HG02870 (cell line): ENCODE measurements at regions not wholly inside any gene's neighbourhood (a gene's known extent, or its start where the extent isn't known, plus 50 kb on each side); places are given as distances from the start of the nearest gene placed in this dataset.

Source experiments
- ATAC-seq: cut with Tn5 transposase; IDR thresholded peaks from one replicate; pipeline ENCODE4 v1.9.1; 2021; ENCODE audit warnings: mild to moderate bottlenecking, moderate library complexity; ENCODE audit not compliant: unreplicated experiment

DNA sequence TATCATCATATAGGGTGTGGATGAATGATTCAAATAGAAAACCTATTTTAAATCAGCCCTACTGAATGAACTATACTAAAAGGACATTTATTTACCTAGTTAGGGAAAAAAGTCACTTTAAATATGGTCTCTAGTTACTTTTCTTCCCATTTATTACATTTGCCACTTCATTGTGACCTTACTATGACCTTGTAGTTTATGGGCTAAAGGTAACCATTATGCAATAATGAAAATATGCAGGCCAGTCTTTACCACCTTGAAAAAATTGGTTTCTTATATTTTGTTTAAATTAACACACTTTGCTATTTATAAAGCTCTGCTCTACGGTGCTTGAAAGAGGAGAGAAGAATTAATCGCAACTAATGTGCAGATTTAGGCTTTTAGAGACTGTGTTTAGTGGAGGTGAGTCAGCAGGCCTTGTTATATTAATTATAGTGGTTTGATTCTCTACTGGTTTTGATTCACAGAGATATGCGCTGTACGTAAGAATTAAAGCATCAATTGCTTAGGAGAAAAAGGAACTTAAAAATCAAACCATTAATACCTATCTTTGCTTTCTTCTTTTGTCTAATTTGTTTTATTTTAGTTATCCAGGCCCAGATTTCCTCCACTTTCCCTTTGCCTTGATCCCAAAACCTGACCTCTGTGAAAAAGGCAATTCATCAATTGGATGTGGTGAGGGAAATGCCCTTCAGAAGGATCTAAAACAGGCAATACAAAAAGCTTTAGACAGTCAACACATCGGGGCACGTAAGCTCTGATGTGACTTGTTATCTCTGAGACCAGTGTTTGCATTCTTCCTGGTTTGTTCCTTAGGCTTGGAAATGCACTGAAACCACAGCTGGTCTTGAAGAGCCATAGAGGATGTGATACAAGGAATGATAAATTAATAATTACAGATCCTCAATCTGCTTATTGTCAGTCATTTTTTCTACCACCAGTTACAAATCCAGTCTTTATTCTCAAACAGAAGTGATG is 141.2 kb upstream of the HDAC9 start:
- no peak for ATAC-seq

DNA sequence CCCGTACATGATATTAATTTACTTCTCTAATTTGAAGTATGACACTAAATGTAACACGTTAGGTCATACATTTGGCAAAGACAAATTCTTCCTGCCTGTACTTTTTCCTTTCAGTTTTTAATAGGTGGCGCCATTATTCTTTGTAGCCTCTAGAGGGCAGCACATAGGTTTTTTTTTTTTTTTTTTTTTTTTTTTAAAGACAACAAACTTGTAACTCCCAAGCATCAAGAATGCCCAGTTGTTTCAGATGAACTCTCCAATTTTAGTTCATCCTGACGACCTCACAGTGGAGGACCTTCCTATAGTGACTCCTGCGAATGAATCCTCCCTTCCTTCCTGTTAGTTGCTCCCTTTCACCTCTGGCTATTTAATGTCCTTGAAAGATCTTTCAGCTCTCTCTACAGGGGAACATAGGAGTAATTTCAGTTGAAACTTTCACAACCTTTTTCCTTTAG is 139.3 kb upstream of the HDAC9 start:
- no peak for ATAC-seq

- ATAC-seq, result peak; percentile 52
Measured at GRCh38 chr7:18357691-18358090, 137.9 kb upstream of the HDAC9 start.

GRCh38 chr7:18361756-18362155 is 133.8 kb upstream of the HDAC9 start:
- no peak for ATAC-seq

- no peak for ATAC-seq
Measured at GRCh38 chr7:18363751-18364380, 131.7 kb upstream of the HDAC9 start.

DNA sequence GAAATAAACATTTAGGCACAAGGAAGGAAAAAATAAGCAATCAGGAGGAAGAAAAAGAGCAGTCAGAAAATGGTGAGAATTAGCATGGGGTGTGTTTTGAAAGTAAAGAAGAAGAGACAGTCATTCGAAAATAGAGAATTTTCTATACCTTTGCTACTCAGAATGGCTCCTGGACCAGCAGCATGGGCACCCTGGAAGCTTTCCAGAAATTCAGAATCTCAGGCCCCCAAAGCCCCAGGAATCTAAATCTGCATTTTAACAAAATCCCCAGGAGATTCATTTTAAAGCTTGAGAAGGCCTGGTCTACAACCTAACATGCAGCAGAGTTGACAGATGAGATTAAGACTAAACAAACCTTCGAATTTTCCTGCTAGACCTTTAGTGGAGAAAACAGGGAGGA is 131.2 kb upstream of the HDAC9 start:
- ATAC-seq, result no peak

- ATAC-seq, result no peak
Measured at GRCh38 chr7:18366394-18366793, 129.2 kb upstream of the HDAC9 start.

GRCh38 chr7:18369011-18369410 is 126.5 kb upstream of the HDAC9 start:
- no peak for ATAC-seq

DNA sequence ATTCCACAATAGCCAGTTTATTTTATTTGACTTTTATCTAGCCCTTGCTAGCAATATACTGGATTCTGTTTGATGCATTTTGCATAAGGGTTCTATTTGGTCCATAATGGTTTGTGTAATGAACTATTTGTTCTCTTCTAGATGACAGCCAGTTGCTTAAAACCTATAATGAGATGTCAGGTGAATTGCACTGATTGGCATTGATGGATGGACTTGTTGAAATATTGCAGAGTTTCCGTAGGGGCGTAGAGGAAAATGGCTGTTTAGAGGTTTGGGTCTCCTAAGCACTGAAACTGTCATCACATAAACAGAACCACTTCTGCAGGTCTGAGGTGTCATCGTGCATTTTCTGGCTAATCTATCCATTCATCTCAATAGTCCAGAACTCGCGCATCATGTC is 124.9 kb upstream of the HDAC9 start:
- ATAC-seq, result no peak

GRCh38 chr7:18378989-18379605 is 116.5 kb upstream of the HDAC9 start:
- ATAC-seq, result no peak

DNA sequence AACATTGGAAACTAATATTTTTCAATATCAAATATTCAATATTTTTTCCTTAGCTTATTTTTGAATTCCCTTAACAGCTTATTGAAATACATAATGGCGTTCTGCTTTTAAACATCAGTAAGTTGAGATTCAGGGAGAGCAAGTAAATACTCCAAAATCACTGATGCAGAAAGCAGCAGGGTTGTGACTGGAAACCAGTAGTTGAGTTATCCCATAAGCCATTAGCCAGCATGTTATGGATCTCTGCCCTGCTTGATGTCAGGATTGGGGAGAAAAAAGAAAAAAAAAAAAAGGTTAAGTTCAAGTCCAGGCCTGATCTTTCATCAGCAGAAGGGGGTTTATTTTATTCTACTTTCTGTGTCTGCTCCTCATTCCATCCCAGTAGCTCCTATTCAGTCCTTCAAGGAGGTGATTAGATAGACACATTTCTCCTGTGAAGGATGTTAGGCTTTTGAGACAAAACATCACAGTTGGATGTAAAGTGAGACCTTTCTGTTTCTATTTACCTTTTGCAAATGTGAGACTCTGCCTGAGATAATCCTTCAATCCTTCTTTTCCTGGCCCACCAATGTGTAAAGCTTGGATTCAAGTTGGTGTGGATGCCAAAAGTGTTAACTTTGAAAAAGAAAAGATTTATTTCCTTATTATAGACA is 110.9 kb upstream of the HDAC9 start:
- no peak for ATAC-seq

GRCh38 chr7:18386607-18387006 is 108.9 kb upstream of the HDAC9 start:
- no peak for ATAC-seq

DNA sequence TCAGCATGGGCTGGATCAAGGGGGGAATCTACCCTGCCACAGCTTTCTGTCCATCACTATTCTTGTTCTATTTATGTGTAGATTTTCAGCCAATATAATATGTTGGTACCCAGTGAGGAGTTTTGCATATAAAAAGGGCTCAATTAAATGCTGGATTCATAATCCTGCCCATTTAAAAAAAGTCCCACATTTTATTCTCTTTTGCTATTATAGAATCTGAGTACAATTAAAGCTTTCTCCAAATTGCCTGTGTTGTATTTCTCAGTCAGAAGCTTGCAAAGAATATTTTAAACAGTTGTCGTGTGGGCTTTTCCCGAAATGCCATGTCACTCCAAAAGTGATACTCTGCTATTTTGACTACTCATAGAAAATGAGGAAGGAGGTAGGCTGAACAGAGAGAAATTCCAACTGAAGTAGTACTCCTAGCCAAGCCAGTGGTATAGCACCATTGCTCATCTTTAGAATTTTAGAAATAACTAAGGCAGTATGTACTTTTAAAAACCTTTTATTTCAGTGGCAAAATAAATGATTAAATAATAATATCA is 108.3 kb upstream of the HDAC9 start:
- ATAC-seq, result no peak

DNA sequence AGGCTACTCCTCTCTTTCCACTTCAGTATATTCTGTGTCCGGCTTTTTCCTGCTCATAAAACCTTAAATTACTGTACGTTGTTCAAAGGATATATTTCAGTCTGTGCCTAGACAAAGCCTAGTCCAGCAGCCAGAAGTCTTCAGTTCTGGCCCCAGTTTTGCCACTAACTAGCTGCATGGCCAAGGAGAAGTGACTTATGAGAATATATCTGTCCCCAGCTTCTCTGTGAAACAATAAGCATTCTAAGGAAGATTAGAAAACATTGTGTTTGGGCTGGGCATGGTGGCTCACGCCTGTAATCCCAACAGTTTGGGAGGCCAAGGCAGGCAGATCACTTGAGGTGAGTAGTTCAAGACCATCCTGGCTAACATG is 105.0 kb upstream of the HDAC9 start:
- ATAC-seq, result peak; percentile 36

DNA sequence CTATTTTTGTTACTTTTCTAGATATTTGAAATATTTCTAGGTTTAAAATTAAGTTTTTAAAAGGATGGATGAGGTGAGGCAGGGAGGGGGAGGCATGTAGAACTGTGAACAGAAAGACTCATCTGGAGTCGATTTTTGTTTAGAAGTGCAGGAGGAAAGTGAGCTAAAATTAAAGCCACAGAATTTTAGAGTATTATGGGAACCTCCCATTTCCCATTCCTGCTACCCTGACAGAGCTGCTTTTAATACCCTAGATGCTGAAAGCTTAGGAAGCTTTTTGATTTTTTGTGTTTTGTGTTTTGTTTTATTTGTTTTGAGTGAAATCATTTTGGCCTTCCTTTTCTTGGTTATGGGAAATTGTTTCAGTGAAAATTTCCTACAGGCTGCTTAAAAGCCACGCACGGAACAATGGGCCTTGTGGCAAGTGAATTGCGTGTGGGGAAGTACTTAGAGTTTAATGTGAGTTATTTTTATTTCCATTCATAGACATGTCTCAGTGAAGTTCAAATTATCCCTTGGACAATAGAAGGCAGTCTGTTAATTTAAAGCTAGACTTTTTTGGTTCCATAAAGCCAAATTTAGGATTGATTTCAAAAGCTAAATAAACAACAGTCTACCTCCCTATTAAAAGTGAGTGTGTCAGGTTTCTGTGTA is 102.0 kb upstream of the HDAC9 start:
- no peak for ATAC-seq

DNA sequence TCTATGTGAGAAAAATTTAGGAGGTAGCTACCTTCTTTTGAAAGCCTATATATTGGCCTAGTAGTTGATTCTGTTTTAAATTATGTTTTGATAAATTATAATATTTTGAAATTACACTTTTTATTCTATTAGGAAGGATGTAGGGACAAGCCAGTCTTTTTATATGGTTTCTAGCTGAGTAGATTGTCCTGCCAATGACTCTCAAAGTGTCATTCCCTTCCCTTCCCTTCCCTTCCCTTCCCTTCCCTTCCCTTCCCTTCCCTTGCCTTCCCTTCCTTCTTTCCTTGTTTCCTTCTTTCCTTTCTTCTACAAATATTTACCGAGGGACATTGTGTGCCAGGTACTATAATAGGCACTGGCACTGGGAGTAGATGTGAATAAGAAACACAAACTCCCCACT is 99.7 kb upstream of the HDAC9 start:
- no peak for ATAC-seq

GRCh38 chr7:18396953-18397352 is 98.6 kb upstream of the HDAC9 start:
- no peak for ATAC-seq

- ATAC-seq, result no peak
Measured at GRCh38 chr7:18399436-18400235, 95.9 kb upstream of the HDAC9 start.

DNA sequence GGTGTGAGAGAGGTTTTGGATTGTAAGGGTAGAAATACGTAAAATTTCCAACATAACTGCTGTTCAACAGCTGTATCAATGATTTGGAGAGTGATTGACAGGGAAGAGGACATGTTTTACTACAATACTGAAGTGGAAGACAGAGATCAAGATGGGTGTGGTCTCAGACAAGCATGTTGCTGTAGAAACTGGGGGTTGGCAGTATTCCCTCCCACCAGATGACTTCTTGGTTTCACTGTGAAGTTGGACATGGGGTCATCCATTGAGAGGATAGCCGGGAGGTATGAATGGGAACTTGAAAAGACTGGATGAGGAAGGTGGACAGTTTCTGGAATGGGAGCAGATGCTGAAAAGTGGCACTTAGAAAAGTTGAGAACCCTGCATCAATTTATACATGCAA is 95.3 kb upstream of the HDAC9 start:
- ATAC-seq, result no peak

- ATAC-seq, result no peak
Measured at GRCh38 chr7:18400726-18401125, 94.8 kb upstream of the HDAC9 start.
